ENCODE measurements at regions not wholly inside any gene's neighbourhood (a gene's known extent, or its start where the extent isn't known, plus 50 kb on each side); places are given as distances from the start of the nearest gene placed in this dataset.

DNA sequence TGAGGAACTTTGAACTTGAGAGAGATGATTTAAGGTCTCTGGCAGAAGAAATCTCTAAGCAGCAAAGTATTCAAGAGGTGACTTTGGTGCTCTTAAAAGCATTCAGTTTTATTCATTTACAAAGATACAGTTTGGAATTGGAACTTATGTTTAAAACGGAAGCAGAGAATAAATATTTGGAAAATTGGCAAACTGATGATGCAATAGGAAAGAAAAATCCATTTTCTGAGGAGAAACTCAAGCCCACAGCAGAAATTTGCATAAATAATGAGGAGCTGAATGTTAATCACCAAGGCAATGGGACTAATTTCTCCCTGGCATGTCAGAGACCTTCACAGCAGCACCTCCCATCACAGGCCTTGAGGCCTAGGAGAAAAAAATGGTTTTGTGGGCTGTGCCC is 1022.5 kb upstream of the CHAC2 start:
- DNase-seq (ENCODE audit: extremely low read depth in 1 of 11, low read depth in 9 of 11, low spot score in 4 of 11), result no peak

- no peak for DNase-seq (ENCODE audit: extremely low read depth in 1 of 11, low read depth in 9 of 11, low spot score in 4 of 11)
Observed at GRCh38 chr2:52732849-52733395, 1034.7 kb upstream of the CHAC2 start.

DNA sequence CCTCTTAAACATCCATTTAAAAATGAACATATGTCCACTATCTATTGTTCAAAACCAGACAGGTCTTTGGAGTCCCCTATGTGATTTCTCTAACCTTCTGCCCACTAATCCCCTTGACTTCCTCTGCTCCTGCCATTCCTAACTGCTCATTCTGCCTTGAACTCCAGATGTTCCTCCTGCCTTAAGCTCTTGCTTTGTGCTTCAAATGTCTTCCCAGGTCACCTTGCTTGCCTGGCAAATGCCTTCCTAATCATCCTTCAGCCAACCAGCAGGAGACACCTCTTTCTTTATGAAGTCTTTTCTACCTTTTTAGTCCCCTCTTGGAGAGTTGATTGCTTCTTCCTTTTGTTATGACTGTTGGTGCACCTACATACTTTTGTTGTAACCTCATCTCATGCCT is 1043.0 kb upstream of the CHAC2 start:
- DNase-seq (ENCODE audit: extremely low read depth in 1 of 11, low read depth in 9 of 11, low spot score in 4 of 11), result no peak

GRCh38 chr2:52717836-52718235 is 1049.8 kb upstream of the CHAC2 start:
- no peak for DNase-seq (ENCODE audit: extremely low read depth in 1 of 11, low read depth in 9 of 11, low spot score in 4 of 11)

- no peak for DNase-seq (ENCODE audit: extremely low read depth in 1 of 11, low read depth in 9 of 11, low spot score in 4 of 11)
Observed at GRCh38 chr2:52710810-52711618, 1056.6 kb upstream of the CHAC2 start.

DNA sequence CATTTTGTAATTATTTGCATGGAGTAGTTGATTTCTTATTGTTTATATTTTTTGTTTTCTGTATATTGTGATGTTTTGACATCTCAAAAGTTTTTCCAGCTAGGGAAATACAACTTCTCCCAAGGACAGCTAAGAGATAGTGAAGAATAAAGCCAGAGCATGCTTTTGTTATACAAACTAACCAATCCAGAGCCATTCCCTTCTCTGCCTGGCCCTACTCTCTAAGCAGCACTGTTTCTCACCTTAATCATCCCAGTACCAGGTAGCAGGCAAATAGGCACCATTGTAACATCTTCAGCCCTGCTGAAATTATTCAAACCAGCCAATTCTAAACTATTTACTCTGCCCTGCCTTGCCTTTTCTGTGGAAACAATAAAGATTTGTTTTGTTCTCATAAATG is 1063.4 kb upstream of the CHAC2 start:
- DNase-seq (ENCODE audit: extremely low read depth in 1 of 11, low read depth in 9 of 11, low spot score in 4 of 11), result no peak

GRCh38 chr2:52703004-52703403 is 1064.6 kb upstream of the CHAC2 start:
- peak in 1 of 11 donors; percentile 11 for DNase-seq (ENCODE audit: extremely low read depth in 1 of 11, low read depth in 9 of 11, low spot score in 4 of 11)

DNA sequence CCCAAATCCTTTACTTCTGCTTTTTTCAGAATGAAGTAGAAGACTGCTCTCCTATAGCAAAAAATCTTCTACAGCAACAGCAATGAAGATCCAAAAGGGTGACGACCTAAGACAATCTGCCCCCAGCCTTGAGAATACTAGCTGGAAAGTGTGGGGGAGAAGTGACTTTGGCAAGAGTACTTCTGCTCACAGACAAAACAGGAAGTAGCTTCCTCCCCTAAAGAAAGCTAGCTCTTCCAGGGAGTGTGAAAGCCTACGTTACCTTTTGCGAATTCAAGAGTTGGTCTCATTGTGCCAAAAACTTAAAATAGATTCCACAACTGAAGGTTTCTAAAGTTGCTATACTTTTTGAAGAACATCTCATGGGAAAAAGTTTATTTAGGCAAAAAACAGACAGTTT is 1069.2 kb upstream of the CHAC2 start:
- DNase-seq (ENCODE audit: extremely low read depth in 1 of 11, low read depth in 9 of 11, low spot score in 4 of 11), result no peak

DNA sequence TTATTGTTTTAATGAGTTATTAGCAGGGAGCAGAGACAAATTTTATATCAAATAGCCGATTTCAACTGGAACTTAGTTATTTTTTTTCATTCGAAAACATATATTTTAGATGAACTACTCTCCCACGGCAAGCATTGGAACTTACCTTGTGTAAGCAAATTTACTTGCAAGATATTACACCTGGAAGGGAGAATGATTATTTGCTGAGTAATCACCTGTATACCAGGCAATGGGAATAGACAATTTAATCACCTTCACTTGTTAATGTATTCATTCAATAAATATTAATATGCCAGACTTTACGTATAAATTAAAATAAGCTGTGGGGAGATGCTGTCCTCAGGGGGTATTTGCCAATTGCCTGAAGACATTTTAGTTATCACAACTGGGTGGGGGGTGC is 1069.9 kb upstream of the CHAC2 start:
- no peak for DNase-seq (ENCODE audit: extremely low read depth in 1 of 11, low read depth in 9 of 11, low spot score in 4 of 11)

DNA sequence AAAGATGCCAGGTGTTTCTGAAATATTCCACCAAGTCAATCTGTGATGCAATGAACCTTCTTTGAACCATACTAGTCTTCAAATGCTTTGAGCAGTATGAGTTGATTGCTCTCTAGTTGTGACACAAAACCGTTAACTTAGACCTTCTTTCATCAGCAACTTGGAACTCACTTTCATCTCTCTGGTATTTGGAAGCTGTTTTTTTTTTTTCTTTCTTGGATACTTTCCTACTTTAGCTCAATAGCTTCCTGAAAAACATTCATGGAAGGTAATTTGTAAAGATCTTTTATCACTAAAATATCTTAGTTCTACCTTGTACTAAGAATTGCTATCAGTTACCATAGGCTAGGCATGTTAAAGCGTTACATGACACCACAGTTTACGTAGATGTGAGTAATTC is 1071.9 kb upstream of the CHAC2 start:
- no peak for DNase-seq (ENCODE audit: extremely low read depth in 1 of 11, low read depth in 9 of 11, low spot score in 4 of 11)

DNA sequence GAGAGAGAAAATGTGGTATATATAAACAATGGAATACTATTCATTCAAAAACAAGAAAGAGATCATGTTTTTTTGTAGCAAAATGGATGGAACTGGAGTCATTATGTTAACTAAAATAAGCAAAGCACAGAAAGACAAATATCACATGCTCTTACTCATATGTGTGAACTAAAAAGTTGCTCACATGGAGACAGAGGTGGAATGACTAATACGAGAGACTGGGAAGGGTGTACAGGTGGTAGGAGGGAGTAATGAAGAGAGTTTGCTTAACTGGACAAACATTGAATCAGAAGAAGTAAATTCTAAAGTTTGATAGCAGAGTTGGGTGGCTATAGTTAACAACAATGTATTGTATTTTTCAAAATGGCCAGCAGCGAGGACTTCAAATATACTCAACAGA is 1080.7 kb upstream of the CHAC2 start:
- no peak for DNase-seq (ENCODE audit: extremely low read depth in 1 of 11, low read depth in 9 of 11, low spot score in 4 of 11)

GRCh38 chr2:52676056-52676455 is 1091.5 kb upstream of the CHAC2 start:
- DNase-seq (ENCODE audit: extremely low read depth in 1 of 11, low read depth in 9 of 11, low spot score in 4 of 11), result no peak

DNA sequence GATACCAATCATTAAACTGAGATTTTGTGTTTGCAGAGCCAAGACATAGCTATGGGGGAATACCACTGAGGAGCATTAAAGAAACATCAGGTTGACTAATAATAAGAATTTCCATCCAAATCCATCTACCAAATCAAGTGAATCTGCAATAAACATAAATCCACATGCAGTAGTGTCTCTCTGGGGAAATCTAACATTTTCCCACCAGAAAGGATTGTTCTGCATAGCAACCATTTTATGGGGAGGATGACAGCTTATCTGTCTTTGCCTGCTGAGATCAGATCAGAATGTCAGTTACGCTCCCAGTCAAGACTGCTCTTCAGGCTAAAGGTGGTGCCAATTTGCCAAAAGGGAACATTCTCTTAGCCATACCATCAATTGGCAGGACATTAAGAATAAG is 1098.9 kb upstream of the CHAC2 start:
- no peak for DNase-seq (ENCODE audit: extremely low read depth in 1 of 11, low read depth in 9 of 11, low spot score in 4 of 11)

DNA sequence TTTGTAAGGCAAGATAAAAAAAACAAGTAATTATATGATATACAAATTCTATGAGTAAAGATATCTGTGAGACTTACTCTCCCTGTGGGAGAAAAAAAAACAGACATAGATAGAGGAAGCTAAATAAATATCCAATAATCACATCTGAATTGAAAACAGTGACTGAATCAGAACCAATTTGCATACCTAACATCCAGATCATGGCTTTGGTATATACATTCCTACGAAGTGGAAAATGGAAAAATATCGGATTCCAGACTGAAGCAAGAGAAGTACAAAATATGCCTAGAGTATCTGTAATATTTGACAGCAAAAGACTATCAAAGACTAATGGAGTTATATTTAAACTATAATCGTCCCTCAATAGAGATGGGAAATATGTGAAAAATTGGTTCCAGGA is 1108.1 kb upstream of the CHAC2 start:
- no peak for DNase-seq (ENCODE audit: extremely low read depth in 1 of 11, low read depth in 9 of 11, low spot score in 4 of 11)

- DNase-seq (ENCODE audit: extremely low read depth in 1 of 11, low read depth in 9 of 11, low spot score in 4 of 11), result peak in 8 of 11 donors; percentile 1 to 27 (median 8)
Observed at GRCh38 chr2:52658598-52658997, 1109.0 kb upstream of the CHAC2 start.

DNA sequence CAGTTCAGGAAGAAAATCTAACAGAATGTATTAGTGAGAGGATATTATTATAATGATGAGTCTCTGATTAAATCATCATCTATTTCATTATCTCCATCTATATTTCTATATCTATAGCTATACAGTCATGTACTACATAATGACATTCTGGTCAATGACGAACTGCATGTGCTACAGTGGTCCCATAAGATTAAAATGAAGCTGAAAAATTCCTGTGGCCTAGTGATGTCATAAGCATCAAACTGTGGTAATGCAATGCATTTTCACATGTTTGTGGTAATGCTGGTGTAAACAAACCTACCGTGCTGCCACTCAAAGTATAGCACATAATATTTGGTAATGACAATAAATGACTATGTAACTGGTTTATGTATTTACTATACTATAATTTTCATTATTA is 1127.9 kb upstream of the CHAC2 start:
- DNase-seq (ENCODE audit: extremely low read depth in 1 of 11, low read depth in 9 of 11, low spot score in 4 of 11), result no peak

DNA sequence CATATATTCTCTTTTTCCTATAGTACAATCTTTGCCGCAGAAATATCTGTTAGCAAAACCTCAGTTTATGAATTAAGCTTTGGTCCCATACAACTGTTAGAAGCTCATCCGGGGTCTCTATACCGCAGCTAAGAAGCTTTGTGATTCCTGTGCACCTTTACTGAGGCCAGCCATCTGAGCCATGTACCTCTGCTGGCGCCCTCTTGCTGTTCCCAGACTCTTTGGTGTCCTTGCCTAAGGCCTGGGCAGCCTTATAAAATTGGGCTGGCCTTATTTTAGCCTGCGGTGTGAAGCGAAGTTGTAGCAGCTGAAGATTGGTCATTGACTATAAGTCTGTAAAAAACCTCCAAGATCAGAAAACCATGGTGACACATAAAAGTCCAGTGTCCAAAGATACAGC is 1135.1 kb upstream of the CHAC2 start:
- DNase-seq (ENCODE audit: extremely low read depth in 1 of 11, low read depth in 9 of 11, low spot score in 4 of 11), result no peak

- no peak for DNase-seq (ENCODE audit: extremely low read depth in 1 of 11, low read depth in 9 of 11, low spot score in 4 of 11)
Observed at GRCh38 chr2:52629944-52630343, 1137.7 kb upstream of the CHAC2 start.

DNA sequence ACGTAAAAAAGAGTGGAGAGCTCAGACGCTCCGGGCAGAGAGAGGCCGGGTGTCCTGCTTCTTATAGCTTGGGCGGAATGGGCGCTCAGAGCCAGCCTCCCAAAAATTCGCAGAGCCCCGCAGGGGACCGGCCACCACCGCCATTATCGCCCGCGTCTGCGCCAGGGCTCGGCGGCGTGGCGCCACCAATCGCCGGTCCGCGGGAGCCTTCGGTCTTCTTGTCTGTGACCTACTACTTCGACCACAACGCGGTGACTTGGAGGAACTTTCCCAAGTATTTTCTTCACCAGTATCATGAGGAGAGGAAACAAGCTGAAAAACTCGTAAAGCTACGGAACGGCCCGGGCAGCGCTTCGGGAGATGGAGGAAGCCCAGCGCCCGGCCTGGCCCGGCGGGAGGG is 1138.1 kb upstream of the CHAC2 start:
- no peak for DNase-seq (ENCODE audit: extremely low read depth in 1 of 11, low read depth in 9 of 11, low spot score in 4 of 11)

GRCh38 chr2:52622266-52622665 is 1145.3 kb upstream of the CHAC2 start:
- no peak for DNase-seq (ENCODE audit: extremely low read depth in 1 of 11, low read depth in 9 of 11, low spot score in 4 of 11)

GRCh38 chr2:52613064-52613463 is 1154.5 kb upstream of the CHAC2 start:
- no peak for DNase-seq (ENCODE audit: extremely low read depth in 1 of 11, low read depth in 9 of 11, low spot score in 4 of 11)

Data from renal cortex interstitium (tissue), 11 donors.